GM12874 (cell line): ENCODE measurements at regions not wholly inside any gene's neighbourhood (a gene's known extent, or its start where the extent isn't known, plus 50 kb on each side); places are given as distances from the start of the nearest gene placed in this dataset.

Experiments
- TF ChIP-seq, protein P1 (sequence below): IDR thresholded peaks from 2 replicates; pipeline ENCODE4 v1.5.1; 2011; ENCODE audit warnings: low read depth, mild to moderate bottlenecking, control low read depth, low read length, moderate library complexity; ENCODE audit not compliant: insufficient read depth

GRCh38 chr1:115428256-115428655 is 90.2 kb upstream of the NGF start:
- TF ChIP-seq, protein P1, sequence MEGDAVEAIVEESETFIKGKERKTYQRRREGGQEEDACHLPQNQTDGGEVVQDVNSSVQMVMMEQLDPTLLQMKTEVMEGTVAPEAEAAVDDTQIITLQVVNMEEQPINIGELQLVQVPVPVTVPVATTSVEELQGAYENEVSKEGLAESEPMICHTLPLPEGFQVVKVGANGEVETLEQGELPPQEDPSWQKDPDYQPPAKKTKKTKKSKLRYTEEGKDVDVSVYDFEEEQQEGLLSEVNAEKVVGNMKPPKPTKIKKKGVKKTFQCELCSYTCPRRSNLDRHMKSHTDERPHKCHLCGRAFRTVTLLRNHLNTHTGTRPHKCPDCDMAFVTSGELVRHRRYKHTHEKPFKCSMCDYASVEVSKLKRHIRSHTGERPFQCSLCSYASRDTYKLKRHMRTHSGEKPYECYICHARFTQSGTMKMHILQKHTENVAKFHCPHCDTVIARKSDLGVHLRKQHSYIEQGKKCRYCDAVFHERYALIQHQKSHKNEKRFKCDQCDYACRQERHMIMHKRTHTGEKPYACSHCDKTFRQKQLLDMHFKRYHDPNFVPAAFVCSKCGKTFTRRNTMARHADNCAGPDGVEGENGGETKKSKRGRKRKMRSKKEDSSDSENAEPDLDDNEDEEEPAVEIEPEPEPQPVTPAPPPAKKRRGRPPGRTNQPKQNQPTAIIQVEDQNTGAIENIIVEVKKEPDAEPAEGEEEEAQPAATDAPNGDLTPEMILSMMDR: no peak

DNA sequence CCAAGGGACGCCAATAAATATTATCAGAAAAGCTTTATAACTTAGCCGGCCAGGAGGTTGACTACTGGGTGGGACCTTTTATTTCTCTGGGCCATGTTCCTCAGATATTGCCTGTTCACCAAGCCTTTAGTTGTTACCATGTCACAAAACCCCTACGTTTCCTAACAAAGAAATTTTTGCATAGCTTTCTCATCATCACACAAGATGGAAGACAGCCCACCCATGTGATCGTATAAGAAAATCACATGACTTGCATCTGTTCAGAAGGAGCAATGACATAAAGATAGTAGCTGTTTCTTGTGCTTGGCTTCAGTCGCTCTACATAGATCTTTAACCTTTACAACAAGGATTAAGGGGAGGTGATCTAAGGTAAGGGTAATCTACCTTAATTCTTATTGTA is 88.9 kb upstream of the NGF start:
- TF ChIP-seq, protein P1: no peak

GRCh38 chr1:115426231-115426771 is 88.3 kb upstream of the NGF start:
- TF ChIP-seq, protein P1: no peak

DNA sequence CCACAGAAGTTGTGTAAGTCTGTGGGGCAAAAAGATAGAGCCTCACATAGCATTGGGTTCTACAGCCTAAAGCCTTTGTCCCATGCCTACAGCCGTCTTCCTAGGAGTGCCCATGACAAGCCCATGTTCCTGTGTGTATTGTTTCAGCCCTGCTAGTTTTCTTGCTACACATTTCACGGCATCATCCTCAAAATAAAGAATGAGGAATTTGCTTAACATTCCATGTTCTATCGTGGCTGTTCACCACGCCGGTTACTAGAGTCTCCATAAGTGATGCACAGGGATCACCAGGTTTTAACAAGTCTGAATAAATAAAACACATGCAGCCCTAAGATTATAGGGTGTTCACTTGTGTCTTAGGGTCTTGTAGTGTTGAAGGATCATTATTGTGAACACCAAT is 87.4 kb upstream of the NGF start:
- TF ChIP-seq, protein P1: no peak

GRCh38 chr1:115423776-115424175 is 85.7 kb upstream of the NGF start:
- TF ChIP-seq, protein P1: no peak

GRCh38 chr1:115419571-115419970 is 81.5 kb upstream of the NGF start:
- TF ChIP-seq, protein P1: no peak

- TF ChIP-seq, protein P1: no peak
These were observed 75.6 kb upstream of the NGF start for GRCh38 chr1:115413621-115414020.
